HG03280 (cell line): ENCODE measurements at regions not wholly inside any gene's neighbourhood (a gene's known extent, or its start where the extent isn't known, plus 50 kb on each side); places are given as distances from the start of the nearest gene placed in this dataset.
"Not testable (repeated sequence)": the region's sequence is repeated elsewhere in the genome, so short reads cannot be mapped to it uniquely, and the experiment has no call there.

Source experiments
- ATAC-seq: cut with Tn5 transposase; IDR thresholded peaks from one replicate; pipeline ENCODE4 v1.9.1; 2021; ENCODE audit warnings: mild to moderate bottlenecking, moderate library complexity; ENCODE audit not compliant: unreplicated experiment

DNA sequence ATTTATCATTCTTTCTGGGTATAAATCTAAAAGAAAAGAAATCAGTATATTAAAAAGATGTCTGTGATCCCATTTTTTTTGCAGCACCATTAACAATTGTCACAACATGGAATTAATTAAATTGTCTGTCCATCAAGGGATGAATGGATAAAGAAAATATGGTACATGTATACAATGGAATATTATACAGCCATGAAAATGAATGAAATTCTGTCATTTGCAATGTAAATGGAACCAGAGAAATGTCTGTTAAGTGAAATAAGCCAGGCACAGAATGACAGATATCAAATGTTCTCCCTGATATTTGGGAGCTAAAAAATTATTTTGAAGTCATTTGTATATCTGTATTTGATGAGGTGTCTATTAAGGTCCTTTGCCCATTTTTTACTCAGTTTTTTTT is 77.1 kb upstream of the NDST4 start:
- ATAC-seq = no peak

DNA sequence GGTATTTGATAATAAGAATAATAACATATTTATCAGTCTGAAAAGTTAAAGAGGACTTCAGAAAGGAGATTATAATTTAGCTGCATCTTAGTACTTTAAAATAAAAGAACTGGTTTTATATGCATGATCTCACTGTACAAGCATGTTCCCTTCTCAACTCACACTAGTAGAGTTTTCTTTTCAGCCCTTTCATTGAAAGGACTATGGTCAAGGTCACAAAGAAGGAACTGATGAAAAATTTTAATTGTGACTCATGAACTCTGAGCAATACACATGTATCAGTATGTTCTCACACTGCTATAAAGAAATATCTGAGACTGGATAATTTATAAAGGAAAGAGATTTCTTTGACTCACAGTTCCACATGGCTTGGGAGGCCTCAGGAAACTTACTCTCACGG is 73.7 kb upstream of the NDST4 start:
- no peak for ATAC-seq

DNA sequence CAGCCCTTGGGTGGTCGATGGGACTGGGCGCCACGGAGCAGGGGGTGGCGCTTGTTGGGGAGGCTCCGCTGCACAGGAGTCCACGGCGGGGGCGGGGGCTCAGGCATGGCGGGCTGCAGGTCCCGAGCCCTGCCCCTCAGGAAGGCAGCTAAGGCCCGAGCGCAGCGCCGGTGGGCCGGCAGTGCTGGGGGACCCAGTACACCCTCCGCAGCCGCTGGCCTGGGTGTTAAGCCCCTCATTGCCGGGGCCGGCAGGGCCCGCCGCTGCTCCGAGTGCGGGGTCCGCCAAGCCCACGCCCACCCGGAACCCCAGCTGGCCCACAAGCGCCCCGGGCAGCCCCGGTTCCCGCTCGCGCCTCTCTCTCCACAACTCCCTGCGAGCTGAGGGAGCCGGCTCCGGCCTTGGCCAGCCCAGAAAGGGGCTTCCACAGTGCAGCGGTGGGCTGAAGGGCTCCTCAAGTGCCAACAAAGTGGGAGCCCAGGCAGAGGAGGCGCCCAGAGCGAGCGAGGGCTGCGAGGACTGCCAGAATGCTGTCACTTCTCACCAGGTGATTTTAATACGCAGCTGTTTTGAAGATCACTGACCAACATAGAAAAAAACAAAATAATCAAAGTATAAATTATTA is 66.1 kb upstream of the NDST4 start:
- ATAC-seq = not testable (repeated sequence)

DNA sequence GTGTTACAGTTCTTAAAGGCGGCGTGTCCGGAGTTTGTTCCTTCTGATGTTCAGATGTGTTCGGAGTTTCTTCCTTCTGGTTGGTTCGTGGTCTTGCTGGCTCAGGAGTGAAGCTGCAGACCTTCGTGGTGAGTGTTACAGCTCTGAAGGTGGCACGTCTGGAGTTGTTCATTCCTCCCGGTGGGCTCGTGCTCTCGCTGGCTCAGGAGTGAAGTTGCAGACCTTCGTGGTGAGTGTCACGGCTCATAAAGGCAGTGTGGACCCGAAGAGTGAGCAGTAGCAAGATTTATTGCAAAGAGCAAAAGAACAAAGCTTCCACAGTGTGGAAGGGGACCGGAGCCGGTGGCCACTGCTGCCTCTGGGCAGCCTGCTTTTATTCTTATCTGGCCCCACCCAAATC is 65.3 kb upstream of the NDST4 start:
- ATAC-seq = not testable (repeated sequence)

DNA sequence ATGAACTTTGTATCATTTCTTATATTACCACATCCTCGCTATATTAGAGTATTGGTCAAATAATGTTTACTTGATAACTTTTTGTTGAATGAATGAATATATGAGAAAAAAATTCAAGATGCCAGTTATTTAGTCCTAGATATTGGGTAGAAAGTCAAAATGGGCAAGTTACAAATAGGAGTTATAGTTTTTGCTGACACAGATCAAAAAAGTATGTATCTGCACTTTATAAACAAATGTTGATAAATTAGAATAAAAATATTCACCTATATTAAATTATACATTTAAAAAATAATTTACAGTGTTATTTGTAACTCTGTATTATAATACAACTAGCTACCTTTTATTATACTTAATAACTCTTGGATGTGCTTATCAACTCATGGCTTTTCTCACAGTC is 57.8 kb upstream of the NDST4 start:
- ATAC-seq = no peak

DNA sequence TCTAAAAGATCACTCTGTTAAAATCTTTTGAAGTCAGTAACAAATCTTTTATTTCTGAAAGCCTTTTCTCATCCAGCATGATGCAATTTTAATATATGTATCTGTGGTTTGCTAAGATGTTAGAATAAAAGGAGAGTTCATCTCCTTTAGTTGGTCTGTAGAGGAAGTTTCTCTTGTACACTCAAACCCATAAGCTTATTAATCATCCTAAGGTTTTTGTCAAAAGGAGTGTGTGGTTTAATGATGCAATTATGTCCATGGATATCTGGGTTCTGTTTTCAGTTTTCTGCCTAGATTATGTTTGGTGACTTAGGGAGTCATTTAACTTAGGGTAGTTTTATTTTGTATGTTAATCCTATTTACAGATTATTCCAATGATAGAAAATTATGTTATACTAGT is 52.1 kb upstream of the NDST4 start:
- no peak for ATAC-seq
